ENCODE measurements at regions not wholly inside any gene's neighbourhood (a gene's known extent, or its start where the extent isn't known, plus 50 kb on each side); places are given as distances from the start of the nearest gene placed in this dataset.

DNA sequence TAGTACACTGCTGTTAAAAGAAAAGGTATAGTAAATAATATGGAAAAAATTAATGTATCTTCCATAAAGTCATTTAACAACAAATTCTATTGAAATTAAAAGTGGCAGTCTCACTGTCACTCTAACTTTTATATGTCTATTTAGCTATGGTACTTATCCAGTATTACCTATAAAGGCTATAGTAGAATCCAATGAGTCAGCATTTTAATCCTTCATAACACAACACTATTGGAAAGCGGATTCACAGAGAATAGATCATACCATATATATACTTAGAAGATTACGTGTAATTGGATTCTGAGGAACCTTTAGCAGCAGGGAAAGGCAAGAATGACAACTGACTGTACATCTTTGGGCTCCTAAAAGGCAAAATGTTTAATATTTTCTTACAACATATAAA is 1942.6 kb downstream of the PCDH7 start:
- no peak overlapping the region for H2AFZ ChIP-seq (ENCODE audit: insufficient read depth, low read depth, low read length, poor library complexity, severe bottlenecking)
- H3K4me3 Mint-ChIP-seq, result no peak overlapping the region
- H4K20me1 ChIP-seq (ENCODE audit: insufficient read depth, low read length), result no peaks in the 10 kb centered on the region
- H3K4me1 Mint-ChIP-seq, result no peaks in the 10 kb centered on the region
- H3K27me3 ChIP-seq (ENCODE audit: control insufficient read depth in 2 of 2, insufficient read depth in 2 of 2, low read length in 2 of 2), result no peaks in the 10 kb centered on the region
- no peaks in the 10 kb centered on the region for H3K36me3 ChIP-seq (replicated peaks in 1 of 2; ENCODE audit: control insufficient read depth in 1 of 2, insufficient read depth in 2 of 2, low read length in 2 of 2)
- no peaks in the 10 kb centered on the region for H3K27me3 Mint-ChIP-seq (ENCODE audit: low read depth in 3 of 3)
- no peak for DNase-seq
- H3K4me1 ChIP-seq (ENCODE audit: control insufficient read depth in 1 of 2, insufficient read depth in 2 of 2, low read length in 2 of 2), result no peaks in the 10 kb centered on the region
- H3K27ac ChIP-seq (ENCODE audit: low read depth in 1 of 2, low read length in 2 of 2), result no peak overlapping the region
- H3K27ac Mint-ChIP-seq, result no peak overlapping the region
- peaks cover 0 to 7% (median 5%) of the 10 kb centered on the region in 7 donors for H3K9me3 Mint-ChIP-seq
- TF ChIP-seq, protein P1, sequence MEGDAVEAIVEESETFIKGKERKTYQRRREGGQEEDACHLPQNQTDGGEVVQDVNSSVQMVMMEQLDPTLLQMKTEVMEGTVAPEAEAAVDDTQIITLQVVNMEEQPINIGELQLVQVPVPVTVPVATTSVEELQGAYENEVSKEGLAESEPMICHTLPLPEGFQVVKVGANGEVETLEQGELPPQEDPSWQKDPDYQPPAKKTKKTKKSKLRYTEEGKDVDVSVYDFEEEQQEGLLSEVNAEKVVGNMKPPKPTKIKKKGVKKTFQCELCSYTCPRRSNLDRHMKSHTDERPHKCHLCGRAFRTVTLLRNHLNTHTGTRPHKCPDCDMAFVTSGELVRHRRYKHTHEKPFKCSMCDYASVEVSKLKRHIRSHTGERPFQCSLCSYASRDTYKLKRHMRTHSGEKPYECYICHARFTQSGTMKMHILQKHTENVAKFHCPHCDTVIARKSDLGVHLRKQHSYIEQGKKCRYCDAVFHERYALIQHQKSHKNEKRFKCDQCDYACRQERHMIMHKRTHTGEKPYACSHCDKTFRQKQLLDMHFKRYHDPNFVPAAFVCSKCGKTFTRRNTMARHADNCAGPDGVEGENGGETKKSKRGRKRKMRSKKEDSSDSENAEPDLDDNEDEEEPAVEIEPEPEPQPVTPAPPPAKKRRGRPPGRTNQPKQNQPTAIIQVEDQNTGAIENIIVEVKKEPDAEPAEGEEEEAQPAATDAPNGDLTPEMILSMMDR (IDR thresholded peaks at IDR 0.05), result no peak
- intact Hi-C loops (cut with micrococcal nuclease), result no loop called here
- peaks cover 0 to 10% of the 10 kb centered on the region in 2 donors for H3K9me3 ChIP-seq (replicated peaks in 1 of 2; ENCODE audit: control insufficient read depth in 1 of 2, insufficient read depth in 1 of 2, low read length in 2 of 2)
- no CpG with 5 or more reads among the region's 2 CpGs for WGBS (ENCODE audit: insufficient coverage)
- H3K4me2 ChIP-seq (replicated peaks; ENCODE audit: extremely low read depth, low read length, poor library complexity, severe bottlenecking), result no peak overlapping the region
- no peak overlapping the region for H3K9ac ChIP-seq (ENCODE audit: insufficient read depth, low read length, poor library complexity, severe bottlenecking)
- H3K4me3 ChIP-seq (replicated peaks in 1 of 3; ENCODE audit: low read depth in 2 of 3, low read length in 3 of 3), result no peak overlapping the region
- no peaks in the 10 kb centered on the region for H3K79me2 ChIP-seq (ENCODE audit: insufficient read depth, low read length)
- H3K36me3 Mint-ChIP-seq, result no peaks in the 10 kb centered on the region

DNA sequence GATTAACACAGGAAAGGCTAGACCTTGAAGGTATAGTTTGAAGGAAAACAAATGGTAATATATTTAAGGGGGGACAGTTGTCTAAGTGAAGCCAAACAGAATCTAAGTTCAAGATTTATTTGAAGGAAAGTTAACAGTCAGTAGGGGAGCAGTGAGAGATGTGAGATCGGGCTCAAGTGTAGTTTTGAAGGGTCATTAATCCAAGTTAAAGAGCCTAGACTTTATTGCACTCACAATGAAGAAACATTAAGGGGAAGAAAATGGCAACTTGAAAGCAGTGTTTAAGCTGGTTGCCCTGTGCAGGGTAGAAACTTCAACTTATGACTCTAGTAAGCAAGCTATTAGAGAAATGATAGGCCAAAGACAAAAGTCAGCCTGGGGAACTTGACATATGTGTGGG is 1952.2 kb downstream of the PCDH7 start:
- H3K4me1 ChIP-seq (ENCODE audit: control insufficient read depth in 1 of 2, insufficient read depth in 2 of 2, low read length in 2 of 2), result no peaks in the 10 kb centered on the region
- Mint-ChIP-seq H3K36me3 (no peaks in the 10 kb centered on the region), H3K27me3 (ENCODE audit: low read depth in 3 of 3) (no peaks in the 10 kb centered on the region), H3K4me1 (no peaks in the 10 kb centered on the region), H3K9me3 (peaks cover 0 to 3% (median 0%) of the 10 kb centered on the region in 7 donors), H3K4me3 (no peak overlapping the region), H3K27ac (no peak overlapping the region)
- H2AFZ ChIP-seq (ENCODE audit: insufficient read depth, low read depth, low read length, poor library complexity, severe bottlenecking), result no peak overlapping the region
- no peak overlapping the region for H3K4me2 ChIP-seq (replicated peaks; ENCODE audit: extremely low read depth, low read length, poor library complexity, severe bottlenecking)
- no peaks in the 10 kb centered on the region for H3K9me3 ChIP-seq (replicated peaks in 1 of 2; ENCODE audit: control insufficient read depth in 1 of 2, insufficient read depth in 1 of 2, low read length in 2 of 2)
- no peak for DNase-seq
- TF ChIP-seq, protein P1 (IDR thresholded peaks at IDR 0.05), result no peak
- no peaks in the 10 kb centered on the region for H3K27me3 ChIP-seq (ENCODE audit: control insufficient read depth in 2 of 2, insufficient read depth in 2 of 2, low read length in 2 of 2)
- intact Hi-C loops (cut with micrococcal nuclease), result no loop called here
- H3K9ac ChIP-seq (ENCODE audit: insufficient read depth, low read length, poor library complexity, severe bottlenecking), result no peak overlapping the region
- no peaks in the 10 kb centered on the region for H3K79me2 ChIP-seq (ENCODE audit: insufficient read depth, low read length)
- H3K27ac ChIP-seq (ENCODE audit: low read depth in 1 of 2, low read length in 2 of 2), result no peak overlapping the region
- WGBS (ENCODE audit: insufficient coverage), result no CpG with 5 or more reads among the region's 1 CpG
- H3K4me3 ChIP-seq (replicated peaks in 1 of 3; ENCODE audit: low read depth in 2 of 3, low read length in 3 of 3), result no peak overlapping the region
- H4K20me1 ChIP-seq (ENCODE audit: insufficient read depth, low read length), result no peaks in the 10 kb centered on the region
- no peaks in the 10 kb centered on the region for H3K36me3 ChIP-seq (replicated peaks in 1 of 2; ENCODE audit: control insufficient read depth in 1 of 2, insufficient read depth in 2 of 2, low read length in 2 of 2)
